GM12878 (cell line): ENCODE measurements at regions not wholly inside any gene's neighbourhood (a gene's known extent, or its start where the extent isn't known, plus 50 kb on each side); places are given as distances from the start of the nearest gene placed in this dataset.

Experiments used
- ATAC-seq: fragments of 200-7000 bp; cut with Tn5 transposase; 3 replicates; pipeline ENCODE4 v1.9.1; 2020; ENCODE audit warnings: mild to moderate bottlenecking, moderate library complexity
- BruUV-seq: library from RNA; stranded (reverse); fragments of 400-500 nt; replicated peaks from 2 replicates; lab custom pipeline; 2021; lab: Mats Ljungman, UMichigan
- CTCF ChIA-PET: fragments of 300-600 bp; sonication (Branson Sonifier 250); formaldehyde crosslinking; extraction: SDS; loops from one replicate; lab custom pipeline; 2021; ENCODE audit warnings: inconsistent platforms; lab: Yijun Ruan, JAX
- POLR2A ChIA-PET: fragments of 350-600 bp; formaldehyde crosslinking; extraction: SDS; loops from one replicate; lab custom pipeline; 2021; ENCODE audit warnings: inconsistent platforms; lab: Charles Lee
- RAD21 ChIA-PET: fragments of 300-600 bp; sonication (Branson Sonifier 250); formaldehyde crosslinking; loops from one replicate; lab custom pipeline; 2023; ENCODE audit warnings: antibody characterized with exemption; ENCODE audit not compliant: unreplicated experiment; lab: Charles Lee
- SMC1A ChIA-PET: fragments of 300-600 bp; sonication (Branson Sonifier 250); formaldehyde crosslinking; loops from one replicate; lab custom pipeline; 2023; ENCODE audit not compliant: unreplicated experiment, uncharacterized antibody; lab: Charles Lee
- DNase-seq: peaks from one replicate; pipeline ENCODE4 v3.0.0-alpha.2; 2011; ENCODE audit warnings: low read depth, low spot score
- FAIRE-seq: peaks from 3 replicates; lab custom pipeline; 2011; peaks lifted over from hg19 to GRCh38; lab: Jason Lieb, UNC
- H2AFZ ChIP-seq: 2 replicates; pipeline ENCODE4 v1.6.0; 2011; ENCODE audit warnings: low read depth, low read length, control low read depth; ENCODE audit not compliant: control insufficient read depth
- H3K27ac ChIP-seq: 2 replicates; pipeline ENCODE4 v1.5.1; 2011; ENCODE audit warnings: control low read depth; ENCODE audit not compliant: control insufficient read depth, insufficient read depth
- H3K27me3 ChIP-seq, 2 experiments: replicated peaks in 1 of 2; 2 replicates each; pipeline versions ENCODE4 v1.6.0 to v1.6.1; 2011; ENCODE audit warnings: low read length in 1 of 2; ENCODE audit not compliant: control insufficient read depth in 2 of 2, insufficient read depth in 2 of 2
- H3K36me3 ChIP-seq, 2 experiments: 2 replicates each; pipeline ENCODE4 v1.5.1; 2011; ENCODE audit warnings: low read length in 1 of 2; ENCODE audit not compliant: control insufficient read depth in 2 of 2, insufficient read depth in 2 of 2
- H3K4me1 ChIP-seq: 2 replicates; pipeline ENCODE4 v1.6.1; 2011; ENCODE audit warnings: mild to moderate bottlenecking, low read length, moderate library complexity, mixed read lengths; ENCODE audit not compliant: control insufficient read depth, insufficient read depth
- H3K4me2 ChIP-seq: 2 replicates; pipeline ENCODE4 v1.6.0; 2011; ENCODE audit warnings: control low read depth; ENCODE audit not compliant: control insufficient read depth, insufficient read depth
- H3K4me3 ChIP-seq: fragments of 200-600 bp; sonication (generic); 2 replicates; pipeline ENCODE4 v1.5.1; 2016
- H3K79me2 ChIP-seq: 2 replicates; pipeline ENCODE4 v1.6.0; 2011; ENCODE audit warnings: low read length; ENCODE audit not compliant: control insufficient read depth, insufficient read depth
- H3K9ac ChIP-seq: 2 replicates; pipeline ENCODE4 v1.8.0; 2011; ENCODE audit warnings: low read length, control low read depth, mixed read lengths; ENCODE audit not compliant: control insufficient read depth, insufficient read depth
- H3K9me3 ChIP-seq: replicated peaks from 3 replicates; pipeline ENCODE4 v1.5.1; 2011; ENCODE audit warnings: mild to moderate bottlenecking, low read length; ENCODE audit not compliant: control insufficient read depth, insufficient read depth
- H4K20me1 ChIP-seq: 2 replicates; pipeline ENCODE4 v1.6.0; 2011; ENCODE audit not compliant: control insufficient read depth, insufficient read depth
- CBX5 ChIP-seq: sonication (generic); IDR thresholded peaks from 2 replicates; pipeline ENCODE4 v1.6.1; 2016; ENCODE audit warnings: low read depth, moderate library complexity, mild to moderate bottlenecking, inconsistent platforms
- CHD1 ChIP-seq: IDR thresholded peaks from 2 replicates; pipeline ENCODE4 v1.6.1; 2012; ENCODE audit warnings: low read depth, low read length, improper control_type of control experiment
- GATAD2B ChIP-seq: fragments of 450-650 bp; conservative IDR thresholded peaks from 2 replicates; pipeline ENCODE4 v1.6.1; 2017; ENCODE audit warnings: low read depth, mild to moderate bottlenecking, moderate library complexity
- HDAC2 ChIP-seq: fragments of 200-600 bp; sonication (generic); IDR thresholded peaks from 2 replicates; pipeline ENCODE4 v1.6.1; 2017
- LARP7 ChIP-seq: fragments of 450-650 bp; IDR thresholded peaks from 2 replicates; pipeline ENCODE4 v1.6.1; 2017; ENCODE audit warnings: mild to moderate bottlenecking
- MTA3 ChIP-seq: IDR thresholded peaks from 2 replicates; pipeline ENCODE4 v1.6.1; 2012; ENCODE audit warnings: low read length, inconsistent platforms, borderline replicate concordance
- POLR2AphosphoS5 ChIP-seq: IDR thresholded peaks from 2 replicates; pipeline ENCODE4 v1.6.1; 2011; ENCODE audit warnings: mild to moderate bottlenecking, low read length, inconsistent platforms
- RAD51 ChIP-seq: fragments of 450-650 bp; IDR thresholded peaks from 2 replicates; pipeline ENCODE4 v1.6.1; 2016; ENCODE audit warnings: moderate library complexity, mild to moderate bottlenecking, inconsistent platforms
- SIN3A ChIP-seq: IDR thresholded peaks from 2 replicates; pipeline ENCODE4 v1.6.1; 2012; ENCODE audit warnings: low read depth, low read length, improper control_type of control experiment
- SMARCA5 ChIP-seq: fragments of 450-650 bp; IDR thresholded peaks from 2 replicates; pipeline ENCODE4 v1.6.1; 2017; ENCODE audit warnings: mild to moderate bottlenecking
- YBX1 ChIP-seq: fragments of 450-650 bp; IDR thresholded peaks from 2 replicates; pipeline ENCODE4 v1.6.1; 2016; ENCODE audit warnings: antibody characterized with exemption
- in situ Hi-C: fragments of 300-500 bp; cut with MboI; formaldehyde crosslinking; loops from 9 replicates; pipeline ENCODE4 v1.14.3; 2018; ENCODE audit warnings: mixed read lengths
- intact Hi-C: fragments of 100-400 bp; cut with micrococcal nuclease; formaldehyde crosslinking; loops from one replicate; pipeline ENCODE4 v1.14.2; 2022; ENCODE audit not compliant: unreplicated experiment
- TF ChIP-seq, protein P1 (sequence below): fragments of 450-650 bp; IDR thresholded peaks from 2 replicates; pipeline ENCODE4 v1.6.1; 2017; ENCODE audit warnings: mild to moderate bottlenecking

DNA sequence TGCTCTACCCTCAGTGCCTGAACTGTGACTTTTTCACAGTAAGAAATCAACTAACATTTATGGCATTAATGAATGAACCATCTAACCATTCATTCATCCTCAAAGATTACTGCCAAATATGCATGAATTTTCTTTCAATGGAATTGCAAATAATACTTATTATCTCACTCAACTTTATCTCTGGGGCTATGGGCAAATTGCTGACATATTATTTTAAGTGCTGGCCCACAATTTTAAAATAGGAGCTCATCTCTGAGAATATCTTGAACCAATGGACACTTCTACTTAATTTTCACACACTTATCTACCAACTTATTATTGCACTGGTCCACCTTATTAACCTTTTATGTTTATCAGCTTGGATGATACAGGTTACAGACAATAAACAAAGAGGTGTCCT is 182.8 kb downstream of the RBM43 start:
- Histone ChIP-seq H2AFZ (no peak overlapping the region), H3K9me3 (no peaks in the 10 kb centered on the region), H3K36me3 (no peaks in the 10 kb centered on the region), H3K9ac (no peak overlapping the region), H3K4me3 (no peak overlapping the region), H3K27me3 (no peaks in the 10 kb centered on the region), H4K20me1 (no peaks in the 10 kb centered on the region), H3K4me1 (no peaks in the 10 kb centered on the region), H3K79me2 (no peaks in the 10 kb centered on the region), H3K4me2 (no peak overlapping the region), H3K27ac (no peak overlapping the region)
- no peak for TF ChIP-seq RAD51
- TF ChIP-seq SIN3A = no peak
- TF ChIP-seq LARP7 = no peak
- no peak for TF ChIP-seq HDAC2
- no peak for TF ChIP-seq SMARCA5
- no peak for TF ChIP-seq YBX1
- no peak for TF ChIP-seq CBX5
- no peak for TF ChIP-seq CHD1
- TF ChIP-seq POLR2AphosphoS5 = no peak
- no peak for TF ChIP-seq GATAD2B
- no peak for TF ChIP-seq MTA3
- TF ChIP-seq, protein P1, sequence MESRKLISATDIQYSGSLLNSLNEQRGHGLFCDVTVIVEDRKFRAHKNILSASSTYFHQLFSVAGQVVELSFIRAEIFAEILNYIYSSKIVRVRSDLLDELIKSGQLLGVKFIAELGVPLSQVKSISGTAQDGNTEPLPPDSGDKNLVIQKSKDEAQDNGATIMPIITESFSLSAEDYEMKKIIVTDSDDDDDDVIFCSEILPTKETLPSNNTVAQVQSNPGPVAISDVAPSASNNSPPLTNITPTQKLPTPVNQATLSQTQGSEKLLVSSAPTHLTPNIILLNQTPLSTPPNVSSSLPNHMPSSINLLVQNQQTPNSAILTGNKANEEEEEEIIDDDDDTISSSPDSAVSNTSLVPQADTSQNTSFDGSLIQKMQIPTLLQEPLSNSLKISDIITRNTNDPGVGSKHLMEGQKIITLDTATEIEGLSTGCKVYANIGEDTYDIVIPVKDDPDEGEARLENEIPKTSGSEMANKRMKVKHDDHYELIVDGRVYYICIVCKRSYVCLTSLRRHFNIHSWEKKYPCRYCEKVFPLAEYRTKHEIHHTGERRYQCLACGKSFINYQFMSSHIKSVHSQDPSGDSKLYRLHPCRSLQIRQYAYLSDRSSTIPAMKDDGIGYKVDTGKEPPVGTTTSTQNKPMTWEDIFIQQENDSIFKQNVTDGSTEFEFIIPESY = no peak
- no peak for DNase-seq
- intact Hi-C loops = no loop called here
- BruUV-seq = no TSS peak
- ChIA-PET POLR2A (no interaction called here), CTCF (no interaction called here), RAD21 (no interaction called here), SMC1A (no interaction called here)
- in situ Hi-C loops = no loop called here
- FAIRE-seq = no peak
- no peak for ATAC-seq
